GM19043 (cell line): ENCODE measurements at regions not wholly inside any gene's neighbourhood (a gene's known extent, or its start where the extent isn't known, plus 50 kb on each side); places are given as distances from the start of the nearest gene placed in this dataset.
"Not testable (repeated sequence)": the region's sequence is repeated elsewhere in the genome, so short reads cannot be mapped to it uniquely, and the experiment has no call there.

Experiments
- ATAC-seq: cut with Tn5 transposase; IDR thresholded peaks from one replicate; pipeline ENCODE4 v1.9.1; 2021; ENCODE audit warnings: low read depth; ENCODE audit not compliant: unreplicated experiment

DNA sequence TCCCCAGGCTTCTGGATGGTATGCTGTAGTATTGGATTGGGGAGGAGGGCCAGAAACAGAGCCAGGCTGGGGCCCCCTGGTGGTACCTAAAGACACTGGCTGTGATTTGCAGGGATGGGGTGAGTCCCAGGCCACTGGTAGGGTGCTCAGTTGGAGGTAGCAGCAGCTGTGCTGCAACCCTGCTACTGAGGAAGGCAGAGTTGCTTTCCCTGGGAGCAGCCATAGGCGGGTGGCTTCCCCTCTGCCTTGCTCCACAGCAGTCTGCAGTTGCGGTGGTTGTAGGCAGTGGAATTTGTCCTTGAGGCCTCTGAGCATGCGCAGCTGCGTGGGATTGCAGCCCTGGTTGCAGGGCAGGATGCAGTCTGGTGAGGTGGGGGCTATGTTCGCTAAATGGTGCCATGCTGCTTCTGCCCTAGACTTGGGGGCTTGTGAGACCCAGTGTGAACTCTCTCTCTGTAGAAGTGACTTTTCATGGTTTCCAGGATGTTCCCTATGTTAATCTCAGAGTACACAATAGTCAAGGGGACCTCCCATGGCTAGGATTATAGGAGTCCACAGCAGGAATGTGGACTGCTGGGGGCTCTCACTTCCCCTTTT is 443.5 kb downstream of the XIRP2 start:
- ATAC-seq, result peak; percentile 44

DNA sequence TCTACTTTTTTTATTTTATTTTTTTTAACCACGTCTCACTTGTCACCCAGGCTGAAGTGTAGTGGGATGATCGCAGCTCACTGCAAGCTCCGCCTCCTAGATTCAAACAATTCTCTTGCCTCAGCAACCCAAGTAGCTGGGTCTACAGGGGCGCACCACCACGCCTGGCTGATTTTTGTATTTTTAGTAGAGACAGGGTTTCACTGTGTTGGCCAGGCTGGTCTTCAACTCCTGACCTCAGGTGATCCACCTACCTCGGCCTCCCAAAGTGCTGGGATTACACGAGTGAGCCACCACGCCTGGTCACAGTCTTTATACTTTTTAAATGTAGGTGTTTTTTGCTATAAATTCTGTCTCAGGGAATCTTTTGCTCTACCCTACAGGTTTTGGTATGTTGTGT is 440.5 kb downstream of the XIRP2 start:
- not testable (repeated sequence) for ATAC-seq

DNA sequence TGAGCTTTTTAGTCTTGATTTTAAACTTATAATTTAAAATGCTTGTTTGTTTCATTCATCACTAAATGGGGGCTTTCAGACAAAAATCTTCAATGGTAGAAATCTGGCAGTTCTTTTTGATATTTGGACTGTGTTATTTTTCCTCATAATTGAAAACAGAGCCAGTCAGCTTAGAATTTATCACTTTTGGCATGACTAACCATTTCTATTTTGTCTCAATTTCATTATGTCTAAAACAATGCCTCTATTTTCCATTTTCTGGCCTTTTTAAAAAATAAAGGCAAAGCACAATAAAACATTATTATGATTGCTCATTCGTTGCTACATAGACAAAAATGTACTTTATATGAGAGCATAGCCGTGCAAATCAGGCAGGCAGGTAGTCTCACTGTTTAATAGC is 434.5 kb downstream of the XIRP2 start:
- ATAC-seq, result no peak

DNA sequence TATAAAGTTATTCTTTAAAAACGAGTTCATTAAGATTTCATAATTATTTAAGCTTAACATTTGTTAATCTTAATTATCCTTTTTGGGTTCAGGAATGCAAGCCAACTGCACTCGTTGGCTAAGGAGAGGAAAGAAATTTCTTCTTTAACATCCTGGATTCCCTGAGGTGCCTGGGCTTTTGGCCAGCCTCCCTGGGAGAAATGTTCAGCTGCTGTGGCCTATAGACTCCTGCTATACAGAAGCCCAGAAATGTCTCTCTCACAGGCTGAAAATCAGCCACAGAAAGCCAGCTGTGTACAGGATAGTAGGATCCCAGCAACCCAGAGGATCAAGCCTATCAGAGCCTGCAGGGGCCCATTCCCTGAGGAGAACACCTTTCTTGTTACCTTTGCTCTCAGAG is 430.3 kb downstream of the XIRP2 start:
- no peak for ATAC-seq

DNA sequence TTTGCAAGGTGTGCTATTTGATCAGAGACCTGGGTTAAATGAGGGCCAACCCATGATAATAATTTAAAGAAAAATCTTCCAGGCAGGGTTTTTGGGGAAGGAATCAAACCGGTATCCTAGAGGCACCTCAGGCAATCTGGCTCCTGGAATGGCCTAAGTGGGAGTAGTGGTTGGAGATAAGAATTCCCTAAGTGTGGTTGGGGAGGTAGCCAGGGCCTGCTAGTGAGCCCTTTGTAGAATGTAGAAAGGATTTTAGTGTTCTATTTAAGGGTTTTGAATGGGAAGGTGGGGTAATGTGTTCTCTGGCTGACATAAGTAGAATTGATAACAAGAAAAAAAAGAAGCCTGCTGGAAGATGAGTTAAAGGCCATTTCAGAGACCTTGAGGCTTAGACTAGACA is 422.2 kb downstream of the XIRP2 start:
- ATAC-seq, result no peak
